Activated CD8-positive, alpha-beta memory T cell treated with anti-CD3 and anti-CD28 coated beads for 36 hours (primary cell): ENCODE measurements at regions not wholly inside any gene's neighbourhood (a gene's known extent, or its start where the extent isn't known, plus 50 kb on each side); places are given as distances from the start of the nearest gene placed in this dataset.

ENCODE experiments used
- CTCF ChIA-PET: fragments of 350-600 bp; sonication (Branson Sonifier 250); formaldehyde crosslinking; loops from one replicate; lab custom pipeline; 2021; ENCODE audit warnings: antibody characterized with exemption; lab: Charles Lee
- POLR2A ChIA-PET: fragments of 350-600 bp; sonication (Branson Sonifier 250); formaldehyde crosslinking; loops from one replicate; lab custom pipeline; 2021; ENCODE audit warnings: antibody characterized with exemption; lab: Charles Lee

- ChIA-PET CTCF (no interaction called here), POLR2A (no interaction called here)
Measured at GRCh38 chr19:29364224-29364726, 151.3 kb upstream of the UQCRFS1 start.

GRCh38 chr19:29364999-29365398 is 152.0 kb upstream of the UQCRFS1 start:
- ChIA-PET POLR2A (no interaction called here), CTCF (no interaction called here)

GRCh38 chr19:29365836-29366417 is 153.0 kb upstream of the UQCRFS1 start:
- ChIA-PET CTCF (no interaction called here), POLR2A (no interaction called here)

- ChIA-PET CTCF (no interaction called here), POLR2A (no interaction called here)
Measured at GRCh38 chr19:29366757-29367156, 153.8 kb upstream of the UQCRFS1 start.

- POLR2A ChIA-PET = no interaction called here
- CTCF ChIA-PET = no interaction called here
Measured at GRCh38 chr19:29367791-29368222, 154.9 kb upstream of the UQCRFS1 start.

- CTCF ChIA-PET = no interaction called here
Measured at GRCh38 chr19:29370276-29370675, 155.5 kb upstream of the VSTM2B start.

GRCh38 chr19:29371251-29372090 is 154.3 kb upstream of the VSTM2B start:
- CTCF ChIA-PET = no interaction called here
- POLR2A ChIA-PET = no interaction called here

More at GRCh38 chr19:29370276-29370675, 155.5 kb upstream of the VSTM2B start:
- POLR2A ChIA-PET = no interaction called here

- ChIA-PET CTCF (no interaction called here), POLR2A (no interaction called here)
Measured at GRCh38 chr19:29372091-29372415, 153.7 kb upstream of the VSTM2B start.

- POLR2A ChIA-PET = no interaction called here
Measured at GRCh38 chr19:29372461-29372860, 153.3 kb upstream of the VSTM2B start.

GRCh38 chr19:29372921-29373797 is 152.6 kb upstream of the VSTM2B start:
- ChIA-PET POLR2A (no interaction called here), CTCF (no interaction called here)

More at GRCh38 chr19:29372461-29372860, 153.3 kb upstream of the VSTM2B start:
- CTCF ChIA-PET = no interaction called here

GRCh38 chr19:29375429-29376119 is 150.2 kb upstream of the VSTM2B start:
- POLR2A ChIA-PET = no interaction called here

GRCh38 chr19:29376855-29377354 is 148.9 kb upstream of the VSTM2B start:
- POLR2A ChIA-PET = no interaction called here
- CTCF ChIA-PET = no interaction called here

More at GRCh38 chr19:29375429-29376119, 150.2 kb upstream of the VSTM2B start:
- CTCF ChIA-PET = no interaction called here

- ChIA-PET CTCF (no interaction called here), POLR2A (no interaction called here)
Measured at GRCh38 chr19:29378126-29378525, 147.7 kb upstream of the VSTM2B start.

- ChIA-PET POLR2A (no interaction called here), CTCF (no interaction called here)
Measured at GRCh38 chr19:29378543-29379080, 147.2 kb upstream of the VSTM2B start.

- POLR2A ChIA-PET = no interaction called here
- CTCF ChIA-PET = no interaction called here
Measured at GRCh38 chr19:29379257-29380021, 146.4 kb upstream of the VSTM2B start.

- CTCF ChIA-PET = no interaction called here
- POLR2A ChIA-PET = no interaction called here
Measured at GRCh38 chr19:29380581-29380980, 145.2 kb upstream of the VSTM2B start.

- ChIA-PET POLR2A (no interaction called here), CTCF (no interaction called here)
Measured at GRCh38 chr19:29381353-29382203, 144.2 kb upstream of the VSTM2B start.
